ENCODE measurements at regions not wholly inside any gene's neighbourhood (a gene's known extent, or its start where the extent isn't known, plus 50 kb on each side); places are given as distances from the start of the nearest gene placed in this dataset.

- TF ChIP-seq CTCF (IDR thresholded peaks at IDR 0.05; ENCODE audit: poor library complexity) (no peak), EZH2 (IDR thresholded peaks at IDR 0.05; ENCODE audit: borderline replicate concordance) (no peak)
These were observed 54.5 kb upstream of the NPAS2 start for GRCh38 chr2:100765481-100765880.
